ENCODE measurements at regions not wholly inside any gene's neighbourhood (a gene's known extent, or its start where the extent isn't known, plus 50 kb on each side); places are given as distances from the start of the nearest gene placed in this dataset.

DNA sequence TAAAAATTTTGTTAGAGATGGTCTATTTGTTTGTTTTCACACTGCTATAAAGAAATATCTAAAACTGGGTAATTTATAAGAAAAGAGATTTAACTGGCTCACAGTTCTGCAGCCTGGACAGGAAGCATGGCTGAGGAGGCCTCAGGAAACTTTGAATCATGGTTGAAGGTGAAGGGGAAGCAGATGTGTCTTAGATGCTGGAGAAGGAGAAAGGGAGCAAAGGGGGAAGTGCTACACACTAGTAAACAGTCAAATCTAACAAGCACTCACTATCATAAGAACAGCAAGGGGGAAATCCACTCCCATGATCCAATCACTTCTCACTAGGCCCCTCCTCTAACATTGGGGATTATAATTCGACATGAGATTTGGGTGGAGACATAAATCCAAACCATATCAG lies 76.8 kb upstream of the COL24A1 start:
- no peaks in the 10 kb centered on the region for H3K79me2 ChIP-seq (ENCODE audit: insufficient read depth, low read length)
- ATAC-seq (no peak), DNase-seq (ENCODE audit: low read depth, low spot score) (no peak)
- H3K9me3 ChIP-seq (ENCODE audit: control insufficient read depth in 1 of 2, insufficient read depth in 1 of 2, low read depth in 1 of 2, low read length in 2 of 2) = no peaks in the 10 kb centered on the region; a peak in 1 of 4 replicates
- no peak overlapping the region for H2AFZ ChIP-seq (ENCODE audit: low read depth, low read length, poor library complexity, severe bottlenecking)
- ChIA-PET RAD21 (ENCODE audit: low non-redundant PET in 1 of 2, low total read pairs in 2 of 2, uncharacterized antibody in 2 of 2, unreplicated experiment in 2 of 2) (no interaction called here), CTCF (no interaction called here), POLR2A (no interaction called here)
- BruUV-seq (replicated peaks) = no TSS peak
- no peaks in the 10 kb centered on the region for H4K20me1 ChIP-seq (ENCODE audit: insufficient read depth)
- H3K27me3 ChIP-seq (ENCODE audit: insufficient read depth, low read length) = no peaks in the 10 kb centered on the region
- H3K9ac ChIP-seq (ENCODE audit: low read length) = no peak overlapping the region
- H3K36me3 ChIP-seq (ENCODE audit: control insufficient read depth in 1 of 2, insufficient read depth in 2 of 2, low read length in 2 of 2) = no peaks in the 10 kb centered on the region
- H3K4me1 ChIP-seq (ENCODE audit: control insufficient read depth in 1 of 2, insufficient read depth in 2 of 2, low read length in 2 of 2) = no peaks in the 10 kb centered on the region
- H3K4me2 ChIP-seq (ENCODE audit: low read length) = no peak overlapping the region
- no peak overlapping the region for H3K4me3 ChIP-seq (replicated peaks in 1 of 2; ENCODE audit: low read depth in 1 of 2, low read length in 2 of 2)
- intact Hi-C loops (cut with micrococcal nuclease) = no loop called here
- no peak overlapping the region for H3K27ac ChIP-seq (ENCODE audit: low read depth, low read length)
- TF ChIP-seq, protein P1, sequence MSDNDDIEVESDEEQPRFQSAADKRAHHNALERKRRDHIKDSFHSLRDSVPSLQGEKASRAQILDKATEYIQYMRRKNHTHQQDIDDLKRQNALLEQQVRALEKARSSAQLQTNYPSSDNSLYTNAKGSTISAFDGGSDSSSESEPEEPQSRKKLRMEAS (IDR thresholded peaks at IDR 0.05) = no peak
- TF ChIP-seq, protein P2, sequence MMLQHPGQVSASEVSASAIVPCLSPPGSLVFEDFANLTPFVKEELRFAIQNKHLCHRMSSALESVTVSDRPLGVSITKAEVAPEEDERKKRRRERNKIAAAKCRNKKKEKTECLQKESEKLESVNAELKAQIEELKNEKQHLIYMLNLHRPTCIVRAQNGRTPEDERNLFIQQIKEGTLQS (IDR thresholded peaks at IDR 0.05) = no peak
- TF ChIP-seq, protein P3, sequence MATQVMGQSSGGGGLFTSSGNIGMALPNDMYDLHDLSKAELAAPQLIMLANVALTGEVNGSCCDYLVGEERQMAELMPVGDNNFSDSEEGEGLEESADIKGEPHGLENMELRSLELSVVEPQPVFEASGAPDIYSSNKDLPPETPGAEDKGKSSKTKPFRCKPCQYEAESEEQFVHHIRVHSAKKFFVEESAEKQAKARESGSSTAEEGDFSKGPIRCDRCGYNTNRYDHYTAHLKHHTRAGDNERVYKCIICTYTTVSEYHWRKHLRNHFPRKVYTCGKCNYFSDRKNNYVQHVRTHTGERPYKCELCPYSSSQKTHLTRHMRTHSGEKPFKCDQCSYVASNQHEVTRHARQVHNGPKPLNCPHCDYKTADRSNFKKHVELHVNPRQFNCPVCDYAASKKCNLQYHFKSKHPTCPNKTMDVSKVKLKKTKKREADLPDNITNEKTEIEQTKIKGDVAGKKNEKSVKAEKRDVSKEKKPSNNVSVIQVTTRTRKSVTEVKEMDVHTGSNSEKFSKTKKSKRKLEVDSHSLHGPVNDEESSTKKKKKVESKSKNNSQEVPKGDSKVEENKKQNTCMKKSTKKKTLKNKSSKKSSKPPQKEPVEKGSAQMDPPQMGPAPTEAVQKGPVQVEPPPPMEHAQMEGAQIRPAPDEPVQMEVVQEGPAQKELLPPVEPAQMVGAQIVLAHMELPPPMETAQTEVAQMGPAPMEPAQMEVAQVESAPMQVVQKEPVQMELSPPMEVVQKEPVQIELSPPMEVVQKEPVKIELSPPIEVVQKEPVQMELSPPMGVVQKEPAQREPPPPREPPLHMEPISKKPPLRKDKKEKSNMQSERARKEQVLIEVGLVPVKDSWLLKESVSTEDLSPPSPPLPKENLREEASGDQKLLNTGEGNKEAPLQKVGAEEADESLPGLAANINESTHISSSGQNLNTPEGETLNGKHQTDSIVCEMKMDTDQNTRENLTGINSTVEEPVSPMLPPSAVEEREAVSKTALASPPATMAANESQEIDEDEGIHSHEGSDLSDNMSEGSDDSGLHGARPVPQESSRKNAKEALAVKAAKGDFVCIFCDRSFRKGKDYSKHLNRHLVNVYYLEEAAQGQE (IDR thresholded peaks at IDR 0.05; ENCODE audit: low read depth) = no peak
- no peak for TF ChIP-seq POLR2A (IDR thresholded peaks at IDR 0.05; ENCODE audit: borderline replicate concordance, extremely low read depth, insufficient read depth, insufficient read length)
- TF ChIP-seq SIN3A (IDR thresholded peaks at IDR 0.05; ENCODE audit: low read depth) = no peak
- no peak for TF ChIP-seq POLR2AphosphoS5 (IDR thresholded peaks at IDR 0.05; ENCODE audit: low read depth, low read length)
- no peak for TF ChIP-seq JUND (IDR thresholded peaks at IDR 0.05)
- no peak for TF ChIP-seq ZFX (IDR thresholded peaks at IDR 0.05)
- no peak for TF ChIP-seq EGR1 (IDR thresholded peaks at IDR 0.05; ENCODE audit: low read depth)
- TF ChIP-seq ZNF274 (IDR thresholded peaks at IDR 0.05; ENCODE audit: low read depth, low read length) = no peak
- TF ChIP-seq SP1 (IDR thresholded peaks at IDR 0.05; ENCODE audit: low read depth) = no peak
- TF ChIP-seq CBX3 (IDR thresholded peaks at IDR 0.05; ENCODE audit: low read depth) = no peak
- no peak for TF ChIP-seq FOSL1 (IDR thresholded peaks at IDR 0.05; ENCODE audit: low read depth)
- TF ChIP-seq, protein P4, sequence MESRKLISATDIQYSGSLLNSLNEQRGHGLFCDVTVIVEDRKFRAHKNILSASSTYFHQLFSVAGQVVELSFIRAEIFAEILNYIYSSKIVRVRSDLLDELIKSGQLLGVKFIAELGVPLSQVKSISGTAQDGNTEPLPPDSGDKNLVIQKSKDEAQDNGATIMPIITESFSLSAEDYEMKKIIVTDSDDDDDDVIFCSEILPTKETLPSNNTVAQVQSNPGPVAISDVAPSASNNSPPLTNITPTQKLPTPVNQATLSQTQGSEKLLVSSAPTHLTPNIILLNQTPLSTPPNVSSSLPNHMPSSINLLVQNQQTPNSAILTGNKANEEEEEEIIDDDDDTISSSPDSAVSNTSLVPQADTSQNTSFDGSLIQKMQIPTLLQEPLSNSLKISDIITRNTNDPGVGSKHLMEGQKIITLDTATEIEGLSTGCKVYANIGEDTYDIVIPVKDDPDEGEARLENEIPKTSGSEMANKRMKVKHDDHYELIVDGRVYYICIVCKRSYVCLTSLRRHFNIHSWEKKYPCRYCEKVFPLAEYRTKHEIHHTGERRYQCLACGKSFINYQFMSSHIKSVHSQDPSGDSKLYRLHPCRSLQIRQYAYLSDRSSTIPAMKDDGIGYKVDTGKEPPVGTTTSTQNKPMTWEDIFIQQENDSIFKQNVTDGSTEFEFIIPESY (IDR thresholded peaks at IDR 0.05; ENCODE audit: extremely low read depth, insufficient replicate concordance, low read length) = no peak
- TF ChIP-seq EZH2phosphoT487 (IDR thresholded peaks at IDR 0.05; ENCODE audit: borderline replicate concordance) = no peak
- TF ChIP-seq ELF1 (IDR thresholded peaks at IDR 0.05; ENCODE audit: borderline replicate concordance, low read depth) = no peak
- H3K9me2 ChIP-seq (ENCODE audit: insufficient read depth) = no peaks in the 10 kb centered on the region

Measured in HCT116 (cell line).